ENCODE measurements at regions not wholly inside any gene's neighbourhood (a gene's known extent, or its start where the extent isn't known, plus 50 kb on each side); places are given as distances from the start of the nearest gene placed in this dataset.

DNA sequence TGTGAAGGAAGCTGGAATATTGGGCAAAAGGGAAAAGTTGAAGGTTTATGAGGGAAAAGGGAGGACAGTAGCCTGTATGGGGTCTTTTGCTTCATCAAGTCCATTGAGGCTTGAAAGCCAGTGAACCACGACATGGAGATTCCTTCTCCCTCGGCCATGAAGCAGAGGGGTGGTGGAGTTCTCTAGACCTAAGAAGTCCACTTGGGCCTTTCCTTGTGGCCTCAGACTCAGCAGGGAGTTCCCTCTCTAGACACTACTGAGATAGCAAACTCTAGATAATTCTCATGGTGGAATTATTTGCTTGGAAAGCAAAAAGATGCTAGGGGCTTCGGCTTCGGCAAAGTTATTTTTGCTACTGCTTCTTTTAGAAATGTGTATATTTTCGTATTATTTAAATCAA is 78.5 kb downstream of the FOXD1 start:
- Histone ChIP-seq H2BK120ac (ENCODE audit: low read depth, low read length, poor library complexity, severe bottlenecking) (no peak overlapping the region), H3K9ac (ENCODE audit: extremely low read depth, insufficient read length, low read length) (no peak overlapping the region), H2AFZ (ENCODE audit: low read length) (no peak overlapping the region)

More for the DNA sequence above, 78.5 kb downstream of the FOXD1 start:
- no peak overlapping the region for H3K14ac ChIP-seq (ENCODE audit: insufficient read depth, low read length)
- TF ChIP-seq CTCF (conservative IDR thresholded peaks at IDR 0.05): no peak
- H3K36me3 Mint-ChIP-seq (ENCODE audit: insufficient read depth in 1 of 3, low read depth in 3 of 3): no peaks in the 10 kb centered on the region
- DNase-seq: no peak
- no peaks in the 10 kb centered on the region for H3K9me3 Mint-ChIP-seq
- no peak overlapping the region for H4K8ac ChIP-seq (replicated peaks; ENCODE audit: insufficient read length, low read depth, low read length)
- H2BK5ac ChIP-seq (ENCODE audit: insufficient read length, low read length): no peak overlapping the region
- H4K20me1 ChIP-seq (ENCODE audit: control insufficient read depth, insufficient read depth, insufficient read length): no peaks in the 10 kb centered on the region
- H4K5ac ChIP-seq (ENCODE audit: insufficient read length, low read depth, low read length): no peak overlapping the region
- no peak overlapping the region for H2AK5ac ChIP-seq (ENCODE audit: insufficient read length, low read length)
- peaks cover 3% of the 10 kb centered on the region for H3K27me3 Mint-ChIP-seq (ENCODE audit: low read depth)
- no CpG with 5 or more reads among the region's 5 CpGs for WGBS (ENCODE audit: extremely low coverage, insufficient read length, low lambda C conversion rate)
- H3K4me1 ChIP-seq (ENCODE audit: insufficient read depth, low read length): no peaks in the 10 kb centered on the region
- no peaks in the 10 kb centered on the region for H3K9me3 ChIP-seq (ENCODE audit: control insufficient read depth, low read depth, low read length)
- H3K79me1 ChIP-seq (ENCODE audit: insufficient read depth, low read depth, low read length, poor library complexity, severe bottlenecking): no peaks in the 10 kb centered on the region
- H3K56ac ChIP-seq (ENCODE audit: insufficient read length, low read depth, low read length): no peak overlapping the region
- no peak overlapping the region for H2BK15ac ChIP-seq (ENCODE audit: low read depth, low read length)
- H3K23ac ChIP-seq (ENCODE audit: insufficient read length, low read depth, low read length): no peak overlapping the region
- no peak overlapping the region for H2BK20ac ChIP-seq (ENCODE audit: low read depth, low read length, poor library complexity, severe bottlenecking)
- peaks cover 6% of the 10 kb centered on the region in 2 experiments for H3K4me1 Mint-ChIP-seq
- H3T11ph ChIP-seq (ENCODE audit: low read length): no peak overlapping the region
- no peak overlapping the region for H3K4ac ChIP-seq (ENCODE audit: low read depth, low read length)
- H2BK12ac ChIP-seq (ENCODE audit: insufficient read length, low read depth, low read length): no peak overlapping the region
- no peak overlapping the region for H3K4me3 Mint-ChIP-seq
- no peak overlapping the region for H4K91ac ChIP-seq (ENCODE audit: insufficient read length, low read depth, low read length)
- no peaks in the 10 kb centered on the region for H3K79me2 ChIP-seq (ENCODE audit: insufficient read depth, low read length)
- no peak overlapping the region for H3K18ac ChIP-seq (ENCODE audit: insufficient read length, low read depth, low read length)
- H3K27ac ChIP-seq (ENCODE audit: insufficient read length, low read depth, low read length): no peak overlapping the region
- H3K27me3 ChIP-seq (ENCODE audit: insufficient read depth, low read length): no peaks in the 10 kb centered on the region
- no peak overlapping the region for H3K27ac Mint-ChIP-seq
- H3K23me2 ChIP-seq (ENCODE audit: insufficient read length, low read depth, low read length, poor library complexity, severe bottlenecking): no peaks in the 10 kb centered on the region
- no peak overlapping the region for H3K4me2 ChIP-seq (ENCODE audit: insufficient read depth, insufficient read length, low read length)

Measured in H9 (cell line).